Renal cortex interstitium (tissue), 11 donors: ENCODE measurements at regions not wholly inside any gene's neighbourhood (a gene's known extent, or its start where the extent isn't known, plus 50 kb on each side); places are given as distances from the start of the nearest gene placed in this dataset.

Experiments used
- DNase-seq, 11 donors: peaks; one replicate each; pipeline ENCODE4 v3.0.0-alpha.2; 2013; ENCODE audit warnings: low read depth in 9 of 11, low spot score in 4 of 11; ENCODE audit errors: extremely low read depth in 1 of 11

- DNase-seq = no peak
Measured at GRCh38 chr5:58264276-58264675, 195.6 kb downstream of the PLK2 start.

GRCh38 chr5:58263296-58263695 lies 196.6 kb downstream of the PLK2 start:
- no peak for DNase-seq

- no peak for DNase-seq
Measured at GRCh38 chr5:58262226-58262625, 197.7 kb downstream of the PLK2 start.

GRCh38 chr5:58261605-58262004 lies 198.3 kb downstream of the PLK2 start:
- no peak for DNase-seq

DNA sequence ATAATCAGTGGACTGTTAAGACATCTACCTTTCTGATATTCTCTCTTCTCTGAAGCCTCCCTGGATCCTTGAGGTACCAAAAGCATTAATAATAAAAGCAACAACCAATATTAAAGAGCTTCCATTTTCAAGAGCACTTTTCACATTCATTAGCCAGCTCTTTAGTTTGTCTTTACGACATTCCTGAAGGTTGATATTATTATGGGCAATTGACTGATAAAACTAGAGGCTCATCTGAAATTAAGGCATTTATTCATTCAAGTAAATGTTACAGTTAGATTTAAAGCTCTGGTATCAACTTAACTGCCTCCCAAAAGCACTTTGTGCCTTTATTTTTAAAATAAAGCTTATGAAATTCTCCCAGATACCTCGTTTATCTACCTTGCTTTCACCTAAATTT lies 199.6 kb downstream of the PLK2 start:
- no peak for DNase-seq

DNA sequence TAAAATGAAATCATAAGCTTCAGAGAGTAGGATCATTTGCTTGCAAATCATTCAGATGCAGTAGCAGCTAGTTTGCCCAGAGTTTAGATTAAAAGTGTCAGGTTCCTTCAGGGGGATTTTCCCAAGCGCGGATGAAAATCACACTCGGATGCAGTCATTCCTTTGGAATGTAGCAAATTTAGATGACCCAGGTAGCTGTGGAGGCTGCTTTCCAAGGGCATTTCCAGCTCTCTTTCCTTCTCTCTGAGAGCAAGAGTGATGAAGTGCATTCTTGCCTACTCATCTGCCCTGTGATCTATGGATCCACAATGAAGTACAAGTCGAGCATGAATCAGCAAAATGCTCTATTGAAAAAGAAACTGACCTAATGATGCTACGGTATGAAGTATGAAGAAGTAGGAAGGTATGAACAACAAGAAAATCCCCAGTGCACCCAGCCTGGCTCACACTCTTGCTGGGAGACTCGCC lies 200.2 kb downstream of the PLK2 start:
- DNase-seq = peak in 2 of 11 donors; percentile 35 to 56

- DNase-seq = no peak
Measured at GRCh38 chr5:58258984-58259684, 200.8 kb downstream of the PLK2 start.

- no peak for DNase-seq
Measured at GRCh38 chr5:58255970-58256369, 203.9 kb downstream of the PLK2 start.

DNA sequence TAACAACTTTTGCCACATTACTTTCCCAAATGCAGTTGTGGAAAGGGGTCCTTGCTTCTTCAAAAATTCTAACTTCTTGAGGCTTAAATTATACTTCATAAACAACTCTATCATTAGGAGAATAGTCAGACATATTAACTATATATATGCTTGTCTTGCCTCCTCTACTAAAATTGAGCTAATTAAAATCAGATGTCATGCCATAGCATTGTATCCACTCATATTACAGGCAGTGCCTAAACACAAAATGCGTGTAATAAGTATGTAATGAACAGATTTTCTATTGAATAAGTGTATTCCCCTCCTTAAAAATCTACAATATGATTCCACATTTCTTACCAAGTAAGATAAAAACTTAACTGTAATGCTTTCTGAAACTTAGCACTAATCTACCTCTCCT lies 204.5 kb downstream of the PLK2 start:
- DNase-seq = no peak

- DNase-seq = no peak
Measured at GRCh38 chr5:58248221-58248620, 211.7 kb downstream of the PLK2 start.

DNA sequence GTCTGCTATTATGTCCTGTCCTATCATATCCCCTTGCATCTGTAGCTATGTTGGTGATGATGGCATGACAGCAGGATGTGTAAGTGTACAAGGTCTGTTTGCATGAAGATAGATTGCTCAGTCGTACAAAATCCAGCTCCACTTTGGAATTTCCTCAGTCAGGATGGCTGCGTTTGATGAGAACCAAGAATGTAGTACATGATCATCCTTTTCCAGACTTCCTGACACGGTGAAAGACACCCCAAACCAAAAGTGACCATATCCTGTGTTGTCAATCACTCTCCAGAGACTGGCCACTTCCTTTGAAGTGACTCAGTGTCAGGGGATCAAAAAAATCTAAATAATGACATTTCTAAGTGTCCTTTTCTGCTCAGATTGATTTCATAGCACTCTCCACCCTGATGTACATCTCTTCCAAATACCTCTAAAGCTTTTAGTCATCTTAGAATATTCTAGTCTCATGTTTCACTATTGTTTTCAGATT lies 213.4 kb downstream of the PLK2 start:
- no peak for DNase-seq

- peak in 1 of 11 donors; percentile 33 for DNase-seq
Measured at GRCh38 chr5:58245476-58245840, 214.4 kb downstream of the PLK2 start.

DNA sequence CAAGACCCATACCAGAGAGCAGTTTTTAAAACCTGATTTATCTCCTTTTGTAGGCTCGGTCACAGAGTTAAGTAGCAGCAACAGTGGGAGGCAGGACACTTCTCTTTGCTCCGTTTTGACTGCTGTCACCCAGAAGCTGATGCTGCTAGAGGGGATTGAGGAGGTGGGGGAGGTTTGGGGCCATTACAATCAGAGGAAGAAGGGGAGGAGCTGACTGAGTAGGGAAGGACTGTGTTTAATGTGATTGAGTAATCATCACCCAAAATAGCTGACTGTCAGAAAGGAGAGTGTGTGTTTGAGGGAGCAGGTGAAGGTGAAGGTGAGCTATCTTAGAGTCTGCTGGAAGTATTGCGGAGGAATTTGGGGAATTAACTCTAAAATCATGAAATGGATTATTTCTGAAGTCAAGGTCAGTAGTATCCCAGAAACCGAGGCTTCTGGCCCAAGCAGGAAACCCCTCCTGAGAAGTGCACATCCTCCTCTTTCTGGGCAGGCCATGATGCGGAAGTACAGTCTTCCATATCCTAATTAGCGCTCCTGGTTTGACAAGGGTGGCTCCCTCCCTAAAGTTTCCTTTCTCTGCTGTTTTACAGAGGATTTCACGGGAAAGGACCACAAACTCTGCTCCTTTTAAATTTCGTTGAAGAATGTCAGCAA lies 214.9 kb downstream of the PLK2 start:
- DNase-seq = no peak

DNA sequence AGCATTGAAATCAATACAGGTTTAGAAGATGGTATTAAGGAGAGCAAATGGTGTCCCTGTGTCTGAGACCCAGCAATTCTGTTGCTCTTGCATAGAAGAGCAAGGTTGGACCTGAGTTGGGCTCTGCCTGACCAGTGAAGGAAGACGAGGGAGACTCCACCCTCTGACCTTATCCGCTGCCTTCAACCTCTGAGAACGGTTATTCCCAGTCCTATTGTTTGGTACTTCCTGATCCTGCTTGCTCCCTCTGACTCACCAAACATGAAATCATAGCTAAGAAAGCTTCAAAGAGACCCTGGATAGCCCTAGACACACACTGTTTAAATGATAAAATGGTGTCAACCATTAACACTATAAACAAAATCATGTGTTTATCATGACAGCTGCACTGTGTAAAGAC lies 218.5 kb downstream of the PLK2 start:
- no peak for DNase-seq

- no peak for DNase-seq
Measured at GRCh38 chr5:58240322-58240721, 219.6 kb downstream of the PLK2 start.

DNA sequence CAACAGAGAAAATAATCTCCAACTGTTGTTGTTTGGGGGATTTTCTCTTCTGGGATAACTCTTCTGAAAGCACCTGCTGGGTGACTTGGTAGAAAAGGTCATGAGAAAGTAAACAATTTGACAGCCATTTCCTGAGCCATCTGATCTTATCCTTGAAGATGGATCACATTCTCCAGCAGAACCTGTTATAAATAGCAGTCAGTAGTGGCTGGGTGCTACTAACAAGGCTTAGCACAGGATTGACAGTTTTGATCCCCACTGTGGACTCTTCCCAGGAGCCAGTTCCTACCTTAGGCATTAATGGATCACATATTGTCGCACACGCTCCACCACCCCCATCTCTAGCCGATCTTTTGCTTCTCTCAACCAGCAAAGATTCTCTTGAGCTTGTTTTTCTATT lies 220.2 kb downstream of the PLK2 start:
- DNase-seq = no peak

GRCh38 chr5:58239045-58239444 lies 220.8 kb downstream of the PLK2 start:
- DNase-seq = no peak

DNA sequence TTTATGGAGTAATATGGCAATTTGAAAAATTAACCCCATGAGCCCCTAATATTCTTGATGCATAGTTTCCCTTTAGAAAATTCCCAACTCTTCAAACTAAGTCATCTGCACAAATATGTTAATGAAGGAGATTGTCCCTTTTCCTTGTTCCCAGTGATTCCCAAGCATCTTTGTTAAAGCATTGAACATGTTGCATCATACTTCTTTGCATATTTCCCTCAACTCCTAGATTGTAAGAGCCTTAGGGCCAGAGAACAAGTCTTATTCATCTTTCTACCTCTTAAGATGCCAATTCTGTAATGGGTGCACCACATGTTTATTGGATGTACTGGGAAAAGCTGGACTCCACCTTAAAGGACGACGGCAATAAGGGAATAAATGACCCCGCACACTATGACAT lies 223.4 kb downstream of the PLK2 start:
- no peak for DNase-seq

- no peak for DNase-seq
Measured at GRCh38 chr5:58235299-58235698, 224.6 kb downstream of the PLK2 start.

GRCh38 chr5:58232130-58232529 lies 227.8 kb downstream of the PLK2 start:
- no peak for DNase-seq

DNA sequence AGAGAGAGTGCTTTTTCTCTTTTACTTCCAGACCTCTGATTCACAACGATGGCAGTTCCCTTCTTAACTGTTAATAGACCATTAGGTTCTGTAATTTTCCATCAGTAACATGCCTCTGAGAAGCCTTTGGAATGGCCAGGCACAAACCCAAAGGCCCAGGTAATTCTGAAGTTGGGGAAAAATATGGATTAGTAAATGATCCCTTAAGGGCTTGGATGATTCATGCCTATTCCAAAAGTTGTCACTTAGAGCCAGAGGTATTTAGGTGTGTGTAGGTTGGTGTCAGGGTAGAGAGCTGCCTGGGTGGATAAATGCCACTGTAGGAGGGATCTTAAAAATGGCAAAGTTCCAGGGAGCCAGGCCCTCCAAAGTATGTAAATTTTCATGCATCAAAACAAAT lies 228.8 kb downstream of the PLK2 start:
- DNase-seq = no peak
